ENCODE measurements at regions not wholly inside any gene's neighbourhood (a gene's known extent, or its start where the extent isn't known, plus 50 kb on each side); places are given as distances from the start of the nearest gene placed in this dataset.

DNA sequence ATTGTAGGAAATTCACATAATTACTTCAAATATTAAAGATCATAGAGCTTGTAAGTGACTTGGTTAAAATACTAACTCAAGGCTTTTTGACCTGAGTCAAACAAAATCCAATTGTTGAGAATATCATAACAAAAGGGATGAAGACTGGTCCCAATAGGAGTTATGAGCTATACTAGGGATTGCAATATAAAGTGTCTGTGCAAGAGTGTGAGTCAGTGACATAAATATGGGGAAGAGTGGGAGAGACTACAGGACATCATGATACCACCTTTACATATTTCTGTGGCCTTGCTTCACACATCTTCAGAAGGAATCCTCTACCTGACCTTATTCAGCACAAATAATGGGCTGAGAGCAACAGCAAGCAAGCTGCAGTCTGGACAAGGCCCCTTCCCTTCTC lies 180.9 kb upstream of the SLC24A2 start:
- Histone ChIP-seq H3K9me3 (no peaks in the 10 kb centered on the region), H3K4me3 (no peak overlapping the region), H3K27ac (no peak overlapping the region), H3K36me3 (no peaks in the 10 kb centered on the region), H3K4me1 (replicated peaks) (no peaks in the 10 kb centered on the region), H3K27me3 (replicated peaks; ENCODE audit: insufficient read depth) (no peaks in the 10 kb centered on the region)
- no peak for DNase-seq (ENCODE audit: low spot score)
- TF ChIP-seq POLR2A (IDR thresholded peaks at IDR 0.05) = no peak
- TF ChIP-seq, protein P1, sequence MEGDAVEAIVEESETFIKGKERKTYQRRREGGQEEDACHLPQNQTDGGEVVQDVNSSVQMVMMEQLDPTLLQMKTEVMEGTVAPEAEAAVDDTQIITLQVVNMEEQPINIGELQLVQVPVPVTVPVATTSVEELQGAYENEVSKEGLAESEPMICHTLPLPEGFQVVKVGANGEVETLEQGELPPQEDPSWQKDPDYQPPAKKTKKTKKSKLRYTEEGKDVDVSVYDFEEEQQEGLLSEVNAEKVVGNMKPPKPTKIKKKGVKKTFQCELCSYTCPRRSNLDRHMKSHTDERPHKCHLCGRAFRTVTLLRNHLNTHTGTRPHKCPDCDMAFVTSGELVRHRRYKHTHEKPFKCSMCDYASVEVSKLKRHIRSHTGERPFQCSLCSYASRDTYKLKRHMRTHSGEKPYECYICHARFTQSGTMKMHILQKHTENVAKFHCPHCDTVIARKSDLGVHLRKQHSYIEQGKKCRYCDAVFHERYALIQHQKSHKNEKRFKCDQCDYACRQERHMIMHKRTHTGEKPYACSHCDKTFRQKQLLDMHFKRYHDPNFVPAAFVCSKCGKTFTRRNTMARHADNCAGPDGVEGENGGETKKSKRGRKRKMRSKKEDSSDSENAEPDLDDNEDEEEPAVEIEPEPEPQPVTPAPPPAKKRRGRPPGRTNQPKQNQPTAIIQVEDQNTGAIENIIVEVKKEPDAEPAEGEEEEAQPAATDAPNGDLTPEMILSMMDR (IDR thresholded peaks at IDR 0.05) = no peak
- TF ChIP-seq POLR2AphosphoS5 (IDR thresholded peaks at IDR 0.05) = no peak
- intact Hi-C loops (cut with DNase I) = no loop called here

DNA sequence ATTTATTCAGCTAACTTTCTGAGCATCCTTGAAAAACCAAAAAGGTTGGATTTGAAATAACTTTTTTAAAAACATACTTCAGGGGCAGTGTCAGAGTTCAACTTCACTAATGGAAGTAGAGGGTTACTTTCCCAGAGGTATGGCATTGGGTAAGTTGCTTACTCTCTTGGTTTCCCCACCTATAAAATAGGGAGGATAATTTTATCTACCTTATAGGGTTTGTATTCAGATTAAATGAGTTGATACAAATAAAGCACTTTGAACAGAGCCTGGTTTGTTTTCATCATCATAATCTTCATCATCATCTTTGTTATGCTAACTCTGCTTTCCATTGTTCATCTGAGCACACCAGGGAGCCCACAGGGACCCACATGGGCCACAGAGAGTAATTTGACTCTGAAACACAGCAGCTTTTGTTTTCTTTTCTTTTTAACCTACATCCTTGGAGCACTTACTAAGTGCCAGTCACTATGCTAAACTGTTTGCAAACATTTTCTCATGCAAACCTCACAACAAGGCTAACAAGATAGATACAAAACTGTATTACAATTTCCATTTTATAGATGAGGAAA lies 179.1 kb upstream of the SLC24A2 start:
- Histone ChIP-seq H3K27me3 (replicated peaks; ENCODE audit: insufficient read depth) (no peaks in the 10 kb centered on the region), H3K4me3 (no peak overlapping the region), H3K4me1 (replicated peaks) (no peaks in the 10 kb centered on the region), H3K36me3 (no peaks in the 10 kb centered on the region), H3K27ac (no peak overlapping the region), H3K9me3 (no peaks in the 10 kb centered on the region)
- no peak for DNase-seq (ENCODE audit: low spot score)
- TF ChIP-seq POLR2AphosphoS5 (IDR thresholded peaks at IDR 0.05) (no peak), POLR2A (IDR thresholded peaks at IDR 0.05) (no peak)
- TF ChIP-seq, protein P1 (IDR thresholded peaks at IDR 0.05) = no peak
- intact Hi-C loops (cut with DNase I) = no loop called here

DNA sequence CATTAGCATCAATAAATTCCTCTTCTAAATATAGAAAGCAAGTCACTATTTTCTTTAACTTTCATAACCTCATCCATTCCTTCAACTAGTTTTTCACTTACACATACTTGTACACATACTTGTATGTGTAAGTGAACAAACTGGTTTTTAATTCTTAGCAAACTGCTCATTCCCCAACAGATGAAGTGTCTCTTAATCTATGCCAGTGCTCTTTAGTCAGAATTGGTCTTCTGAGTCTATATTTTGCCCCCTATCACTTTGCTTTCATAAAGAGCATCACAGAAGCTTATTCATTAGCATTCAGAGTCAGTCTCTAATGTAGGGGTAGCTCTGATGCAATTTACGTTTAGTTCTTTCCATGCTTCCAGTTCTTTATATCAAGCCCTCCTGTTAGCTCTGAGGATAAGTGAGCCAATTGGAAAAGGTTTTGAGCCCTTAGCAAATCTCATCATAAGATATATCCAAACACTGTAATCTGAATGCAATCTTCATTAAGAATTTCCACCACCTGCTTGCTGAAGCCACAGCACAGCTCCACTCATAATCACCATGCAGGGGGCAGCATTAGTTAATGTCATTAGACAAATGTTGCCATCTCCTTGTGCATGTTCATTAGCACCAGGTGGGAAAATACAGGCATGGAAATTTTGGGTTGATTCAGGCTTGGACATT lies 178.5 kb upstream of the SLC24A2 start:
- WGBS = 90% methylated on average over 1 of the region's 1 CpG
- H3K4me3 ChIP-seq = no peak overlapping the region
- no peak for DNase-seq (ENCODE audit: low spot score)
- intact Hi-C loops (cut with DNase I) = no loop called here
- H3K27me3 ChIP-seq (replicated peaks; ENCODE audit: insufficient read depth) = no peaks in the 10 kb centered on the region
- no peak overlapping the region for H3K27ac ChIP-seq
- H3K36me3 ChIP-seq = no peaks in the 10 kb centered on the region
- TF ChIP-seq POLR2AphosphoS5 (IDR thresholded peaks at IDR 0.05) (no peak), POLR2A (IDR thresholded peaks at IDR 0.05) (no peak)
- TF ChIP-seq, protein P1 (IDR thresholded peaks at IDR 0.05) = no peak
- H3K4me1 ChIP-seq (replicated peaks) = no peaks in the 10 kb centered on the region
- no peaks in the 10 kb centered on the region for H3K9me3 ChIP-seq

DNA sequence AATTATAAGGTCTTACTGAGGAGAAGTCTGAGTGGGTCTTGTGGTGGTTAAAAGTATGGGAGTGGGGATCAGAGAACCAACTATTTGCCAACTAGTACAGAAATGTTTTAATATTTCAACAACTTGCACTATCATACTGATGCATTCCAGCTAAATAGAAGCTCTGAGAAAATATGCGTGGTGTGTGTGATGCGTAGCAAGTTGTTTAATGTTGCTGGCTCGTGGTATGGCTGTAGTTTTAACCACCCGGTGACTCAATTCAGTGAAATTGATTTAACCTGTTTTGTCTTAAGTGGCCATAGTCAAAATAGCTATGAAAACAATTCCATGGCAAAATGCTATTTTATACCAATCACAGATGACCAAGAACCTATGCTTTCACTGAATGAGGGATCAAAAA lies 176.5 kb upstream of the SLC24A2 start:
- Histone ChIP-seq H3K9me3 (no peaks in the 10 kb centered on the region), H3K27ac (no peak overlapping the region), H3K36me3 (no peaks in the 10 kb centered on the region), H3K4me3 (no peak overlapping the region), H3K27me3 (replicated peaks; ENCODE audit: insufficient read depth) (no peaks in the 10 kb centered on the region), H3K4me1 (replicated peaks) (no peaks in the 10 kb centered on the region)
- TF ChIP-seq POLR2AphosphoS5 (IDR thresholded peaks at IDR 0.05) = no peak
- no peak for TF ChIP-seq POLR2A (IDR thresholded peaks at IDR 0.05)
- TF ChIP-seq, protein P1 (IDR thresholded peaks at IDR 0.05) = no peak
- WGBS = 89% methylated on average over 4 of the region's 4 CpGs
- DNase-seq (ENCODE audit: low spot score) = no peak
- intact Hi-C loops (cut with DNase I) = no loop called here

DNA sequence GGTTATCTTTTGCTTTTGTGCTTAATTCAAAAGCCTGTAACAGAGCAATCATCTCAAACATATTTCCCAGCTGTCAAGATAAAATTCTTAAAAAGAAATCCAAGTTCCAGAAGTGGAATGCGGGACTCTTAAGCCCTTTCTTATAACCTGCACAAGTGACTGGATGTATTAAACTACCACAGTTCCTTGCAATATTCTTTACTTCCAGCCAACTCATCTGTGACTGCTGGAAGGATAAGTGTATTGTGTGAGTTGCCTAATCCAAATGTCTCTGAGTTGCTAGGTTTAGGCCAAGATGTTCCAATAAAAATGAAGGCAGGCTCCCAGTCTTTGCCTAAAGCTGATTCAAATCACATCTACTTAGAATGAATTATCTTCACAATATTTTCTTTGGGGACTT lies 159.2 kb upstream of the SLC24A2 start:
- Histone ChIP-seq H3K36me3 (no peaks in the 10 kb centered on the region), H3K9me3 (no peaks in the 10 kb centered on the region), H3K27me3 (replicated peaks; ENCODE audit: insufficient read depth) (no peaks in the 10 kb centered on the region), H3K4me3 (no peak overlapping the region), H3K27ac (no peak overlapping the region), H3K4me1 (replicated peaks) (no peaks in the 10 kb centered on the region)
- DNase-seq (ENCODE audit: low spot score) = no peak
- WGBS = 22% methylated on average over 1 of the region's 1 CpG
- TF ChIP-seq POLR2AphosphoS5 (IDR thresholded peaks at IDR 0.05) (no peak), POLR2A (IDR thresholded peaks at IDR 0.05) (no peak)
- intact Hi-C loops (cut with DNase I) = no loop called here

All from prostate gland (tissue), 2 donors.